ENCODE measurements at regions not wholly inside any gene's neighbourhood (a gene's known extent, or its start where the extent isn't known, plus 50 kb on each side); places are given as distances from the start of the nearest gene placed in this dataset.

GRCh38 chr1:114298008-114298407 lies 144.3 kb upstream of the SYT6 start:
- no peak for TF ChIP-seq CTCF (IDR thresholded peaks at IDR 0.05; ENCODE audit: low read depth, low read length)
- no peak for DNase-seq (ENCODE audit: extremely low read depth, low read depth)

GRCh38 chr1:114296413-114296812 lies 142.7 kb upstream of the SYT6 start:
- no peak for DNase-seq (ENCODE audit: extremely low read depth, low read depth)
- no peak for TF ChIP-seq CTCF (IDR thresholded peaks at IDR 0.05; ENCODE audit: low read depth, low read length)

- no peak for DNase-seq (ENCODE audit: extremely low read depth, low read depth)
- TF ChIP-seq CTCF (IDR thresholded peaks at IDR 0.05; ENCODE audit: low read depth, low read length): no peak
Observed at GRCh38 chr1:114295321-114295720, 141.7 kb upstream of the SYT6 start.

- DNase-seq (ENCODE audit: extremely low read depth, low read depth): no peak
- TF ChIP-seq CTCF (IDR thresholded peaks at IDR 0.05; ENCODE audit: low read depth, low read length): no peak
Observed at GRCh38 chr1:114292835-114293234, 139.2 kb upstream of the SYT6 start.

GRCh38 chr1:114292194-114292593 lies 138.5 kb upstream of the SYT6 start:
- DNase-seq (ENCODE audit: extremely low read depth, low read depth): no peak
- TF ChIP-seq CTCF (IDR thresholded peaks at IDR 0.05; ENCODE audit: low read depth, low read length): no peak

- DNase-seq (ENCODE audit: extremely low read depth, low read depth): no peak
- TF ChIP-seq CTCF (IDR thresholded peaks at IDR 0.05; ENCODE audit: low read depth, low read length): no peak
Observed at GRCh38 chr1:114290776-114291175, 137.1 kb upstream of the SYT6 start.

GRCh38 chr1:114290341-114290740 lies 136.7 kb upstream of the SYT6 start:
- TF ChIP-seq CTCF (IDR thresholded peaks at IDR 0.05; ENCODE audit: low read depth, low read length): no peak
- no peak for DNase-seq (ENCODE audit: extremely low read depth, low read depth)
